ENCODE measurements at regions not wholly inside any gene's neighbourhood (a gene's known extent, or its start where the extent isn't known, plus 50 kb on each side); places are given as distances from the start of the nearest gene placed in this dataset.

GRCh38 chrX:15170927-15171326 lies 99.0 kb downstream of the ASB9 start:
- Histone ChIP-seq H3K36me3 (no peaks in the 10 kb centered on the region), H3K4me1 (no peaks in the 10 kb centered on the region), H3K27ac (no peak overlapping the region), H3K27me3 (peaks cover 0 to 17% (median 0%) of the 10 kb centered on the region in 3 donors), H3K9me3 (peaks cover 0 to 7% (median 0%) of the 10 kb centered on the region in 4 donors), H3K4me3 (no peak overlapping the region)
- 56 to 74% (median 65%) methylated on average over 2 of the region's 2 CpGs for WGBS, 5 donors
- TF ChIP-seq CTCF (IDR thresholded peaks at IDR 0.05) = no peak
- no peak for TF ChIP-seq EP300 (IDR thresholded peaks at IDR 0.05)
- TF ChIP-seq POLR2A (IDR thresholded peaks at IDR 0.05) = no peak
- TF ChIP-seq POLR2AphosphoS5 (IDR thresholded peaks at IDR 0.05) = no peak
- DNase-seq = no peak
- intact Hi-C loops (cut with DNase I; ENCODE audit: low total_unique reads) = no loop called here

- H3K27me3 ChIP-seq = peaks cover 0 to 17% (median 0%) of the 10 kb centered on the region in 3 donors
- 85 to 94% (median 89%) methylated on average over 2 to 3 of the region's 3 CpGs for WGBS, 5 donors
- TF ChIP-seq EP300 (IDR thresholded peaks at IDR 0.05) = no peak
- TF ChIP-seq POLR2A (IDR thresholded peaks at IDR 0.05) = no peak
- no peak for TF ChIP-seq POLR2AphosphoS5 (IDR thresholded peaks at IDR 0.05)
- TF ChIP-seq CTCF (IDR thresholded peaks at IDR 0.05) = no peak
- no peaks in the 10 kb centered on the region for H3K4me1 ChIP-seq
- H3K4me3 ChIP-seq = no peak overlapping the region
- no peak overlapping the region for H3K27ac ChIP-seq
- no peaks in the 10 kb centered on the region for H3K36me3 ChIP-seq
- DNase-seq = no peak
- H3K9me3 ChIP-seq = peaks cover 0 to 7% (median 0%) of the 10 kb centered on the region in 4 donors
- intact Hi-C loops (cut with DNase I; ENCODE audit: low total_unique reads) = no loop called here
Observed at GRCh38 chrX:15167826-15168225, 102.1 kb downstream of the ASB9 start.

GRCh38 chrX:15165832-15166231 lies 104.1 kb downstream of the ASB9 start:
- peaks cover 0 to 12% (median 0%) of the 10 kb centered on the region in 3 donors for H3K27me3 ChIP-seq
- no peak overlapping the region for H3K27ac ChIP-seq
- DNase-seq = no peak
- WGBS, 5 donors = 60 to 89% (median 81%) methylated on average over 4 of the region's 4 CpGs
- no peaks in the 10 kb centered on the region for H3K36me3 ChIP-seq
- H3K4me1 ChIP-seq = no peaks in the 10 kb centered on the region
- TF ChIP-seq CTCF (IDR thresholded peaks at IDR 0.05) (no peak), POLR2A (IDR thresholded peaks at IDR 0.05) (no peak), POLR2AphosphoS5 (IDR thresholded peaks at IDR 0.05) (no peak), EP300 (IDR thresholded peaks at IDR 0.05) (no peak)
- H3K4me3 ChIP-seq = no peak overlapping the region
- H3K9me3 ChIP-seq = peaks cover 0 to 7% (median 0%) of the 10 kb centered on the region in 4 donors
- intact Hi-C loops (cut with DNase I; ENCODE audit: low total_unique reads) = no loop called here

- Histone ChIP-seq H3K36me3 (no peaks in the 10 kb centered on the region), H3K9me3 (peaks cover 0 to 7% (median 0%) of the 10 kb centered on the region in 4 donors), H3K4me1 (no peaks in the 10 kb centered on the region), H3K27me3 (peaks cover 0 to 3% (median 0%) of the 10 kb centered on the region in 3 donors), H3K27ac (no peak overlapping the region), H3K4me3 (no peak overlapping the region)
- no peak for DNase-seq
- intact Hi-C loops (cut with DNase I; ENCODE audit: low total_unique reads) = no loop called here
- TF ChIP-seq CTCF (IDR thresholded peaks at IDR 0.05) = no peak
- no peak for TF ChIP-seq EP300 (IDR thresholded peaks at IDR 0.05)
- TF ChIP-seq POLR2A (IDR thresholded peaks at IDR 0.05) = no peak
- no peak for TF ChIP-seq POLR2AphosphoS5 (IDR thresholded peaks at IDR 0.05)
- 68 to 97% (median 88%) methylated on average over 3 of the region's 3 CpGs for WGBS, 5 donors
Observed at GRCh38 chrX:15163131-15163530, 106.8 kb downstream of the ASB9 start.

Measured in stomach (tissue), 8 donors.